Loucy (cell line): ENCODE measurements at regions not wholly inside any gene's neighbourhood (a gene's known extent, or its start where the extent isn't known, plus 50 kb on each side); places are given as distances from the start of the nearest gene placed in this dataset.

Source experiments
- H2AFZ ChIP-seq: fragments of 200-600 bp; sonication (generic); 2 replicates; pipeline ENCODE4 v1.6.0; 2016; ENCODE audit warnings: antibody characterized with exemption, mild to moderate bottlenecking, low read length, moderate library complexity
- H3F3A ChIP-seq: fragments of 200-600 bp; 2 replicates; pipeline ENCODE4 v1.6.0; 2016; ENCODE audit warnings: antibody characterized with exemption, low read depth, mild to moderate bottlenecking
- H3K27me3 ChIP-seq: fragments of 200-600 bp; sonication (generic); 2 replicates; pipeline ENCODE4 v1.6.1; 2014; ENCODE audit warnings: low read length, mild to moderate bottlenecking; ENCODE audit not compliant: insufficient read depth, poor library complexity, severe bottlenecking
- H3K36me3 ChIP-seq: fragments of 200-600 bp; sonication (generic); 2 replicates; pipeline ENCODE4 v1.6.1; 2016; ENCODE audit warnings: low read length; ENCODE audit not compliant: insufficient read depth
- H3K4me1 ChIP-seq: fragments of 200-600 bp; sonication (generic); 2 replicates; pipeline ENCODE4 v1.5.1; 2014; ENCODE audit warnings: low read length, mild to moderate bottlenecking; ENCODE audit not compliant: insufficient read depth, poor library complexity, severe bottlenecking
- H3K4me2 ChIP-seq: fragments of 200-600 bp; sonication (generic); 2 replicates; pipeline ENCODE4 v1.6.0; 2014; ENCODE audit warnings: antibody characterized with exemption, low read length, low read depth, mild to moderate bottlenecking; ENCODE audit not compliant: poor library complexity, severe bottlenecking
- H3K4me3 ChIP-seq: fragments of 200-600 bp; sonication (generic); 2 replicates; pipeline ENCODE4 v1.5.1; 2014; ENCODE audit warnings: low read length, mild to moderate bottlenecking, mixed read lengths; ENCODE audit not compliant: poor library complexity, severe bottlenecking
- H3K79me2 ChIP-seq: fragments of 200-600 bp; sonication (generic); 2 replicates; pipeline ENCODE4 v1.6.1; 2014; ENCODE audit warnings: low read length; ENCODE audit not compliant: insufficient read depth
- H3K9ac ChIP-seq: fragments of 200-600 bp; sonication (generic); 2 replicates; pipeline ENCODE4 v1.6.0; 2014; ENCODE audit warnings: mild to moderate bottlenecking, low read depth, low read length, moderate library complexity; ENCODE audit not compliant: poor library complexity, severe bottlenecking
- H3K9me2 ChIP-seq: fragments of 200-600 bp; sonication (generic); replicated peaks from 2 replicates; pipeline ENCODE4 v1.6.1; 2016; ENCODE audit warnings: low read depth, low read length, mixed read lengths
- H3K9me3 ChIP-seq: fragments of 200-600 bp; sonication (generic); 2 replicates; pipeline ENCODE4 v1.6.1; 2014; ENCODE audit warnings: mild to moderate bottlenecking, antibody characterized with exemption, low read length, low read depth; ENCODE audit not compliant: insufficient read depth
- H4K20me1 ChIP-seq: fragments of 200-600 bp; sonication (generic); 2 replicates; pipeline ENCODE4 v1.6.0; 2014; ENCODE audit warnings: antibody characterized with exemption, low read length, mild to moderate bottlenecking; ENCODE audit not compliant: insufficient read depth, poor library complexity, severe bottlenecking
- EZH2phosphoT487 ChIP-seq: fragments of 200-600 bp; IDR thresholded peaks from 2 replicates; pipeline ENCODE4 v1.6.1; 2018; ENCODE audit warnings: antibody characterized with exemption, mild to moderate bottlenecking, moderate library complexity, borderline replicate concordance
- TF ChIP-seq, protein P1 (sequence below): fragments of 200-600 bp; sonication (generic); conservative IDR thresholded peaks from 2 replicates; pipeline ENCODE4 v1.5.1; 2014; ENCODE audit warnings: mild to moderate bottlenecking, antibody characterized with exemption, low read length

DNA sequence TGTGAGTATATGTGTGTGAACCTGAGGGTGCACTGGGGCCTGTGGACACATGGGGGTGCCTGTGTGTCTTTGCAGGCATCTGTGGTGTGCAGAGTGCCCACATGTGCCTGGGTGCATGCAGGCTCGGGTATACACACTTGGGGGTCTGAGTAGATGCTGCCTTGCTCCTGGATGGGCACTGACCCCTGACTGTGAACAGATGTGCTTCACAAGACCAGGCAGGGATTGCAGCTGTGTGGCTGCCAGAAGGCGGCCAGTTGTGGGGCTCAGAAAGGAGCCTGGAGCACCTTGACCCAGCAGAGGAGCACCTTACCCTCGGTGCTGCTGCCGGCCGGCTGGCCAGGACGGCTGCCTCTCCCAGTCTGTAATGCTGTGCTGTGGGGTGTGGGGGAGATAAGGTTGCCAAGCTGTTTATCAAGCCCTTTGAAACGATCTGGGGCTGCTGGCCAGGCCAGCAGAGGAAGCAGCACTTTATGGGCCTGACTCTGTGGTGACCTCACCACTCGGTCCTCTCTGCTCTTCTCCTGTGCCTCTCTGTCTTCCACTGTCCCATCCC, 55.5 kb upstream of the MRPS22 start:
- H3K27me3 ChIP-seq, result no peaks in the 10 kb centered on the region
- H3K4me2 ChIP-seq, result no peak overlapping the region
- no peak overlapping the region for H2AFZ ChIP-seq
- no peaks in the 10 kb centered on the region for H3K79me2 ChIP-seq
- no peak overlapping the region for H3K9ac ChIP-seq
- no peaks in the 10 kb centered on the region for H4K20me1 ChIP-seq
- no peaks in the 10 kb centered on the region for H3K36me3 ChIP-seq
- no peaks in the 10 kb centered on the region for H3K4me1 ChIP-seq
- no peaks in the 10 kb centered on the region for H3K9me3 ChIP-seq
- no peak for TF ChIP-seq EZH2phosphoT487
- TF ChIP-seq, protein P1, sequence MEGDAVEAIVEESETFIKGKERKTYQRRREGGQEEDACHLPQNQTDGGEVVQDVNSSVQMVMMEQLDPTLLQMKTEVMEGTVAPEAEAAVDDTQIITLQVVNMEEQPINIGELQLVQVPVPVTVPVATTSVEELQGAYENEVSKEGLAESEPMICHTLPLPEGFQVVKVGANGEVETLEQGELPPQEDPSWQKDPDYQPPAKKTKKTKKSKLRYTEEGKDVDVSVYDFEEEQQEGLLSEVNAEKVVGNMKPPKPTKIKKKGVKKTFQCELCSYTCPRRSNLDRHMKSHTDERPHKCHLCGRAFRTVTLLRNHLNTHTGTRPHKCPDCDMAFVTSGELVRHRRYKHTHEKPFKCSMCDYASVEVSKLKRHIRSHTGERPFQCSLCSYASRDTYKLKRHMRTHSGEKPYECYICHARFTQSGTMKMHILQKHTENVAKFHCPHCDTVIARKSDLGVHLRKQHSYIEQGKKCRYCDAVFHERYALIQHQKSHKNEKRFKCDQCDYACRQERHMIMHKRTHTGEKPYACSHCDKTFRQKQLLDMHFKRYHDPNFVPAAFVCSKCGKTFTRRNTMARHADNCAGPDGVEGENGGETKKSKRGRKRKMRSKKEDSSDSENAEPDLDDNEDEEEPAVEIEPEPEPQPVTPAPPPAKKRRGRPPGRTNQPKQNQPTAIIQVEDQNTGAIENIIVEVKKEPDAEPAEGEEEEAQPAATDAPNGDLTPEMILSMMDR, result peak; percentile 36; the same call in 1 of the 2 replicates
- no peaks in the 10 kb centered on the region for H3F3A ChIP-seq
- H3K4me3 ChIP-seq, result no peak overlapping the region
- no peaks in the 10 kb centered on the region for H3K9me2 ChIP-seq

DNA sequence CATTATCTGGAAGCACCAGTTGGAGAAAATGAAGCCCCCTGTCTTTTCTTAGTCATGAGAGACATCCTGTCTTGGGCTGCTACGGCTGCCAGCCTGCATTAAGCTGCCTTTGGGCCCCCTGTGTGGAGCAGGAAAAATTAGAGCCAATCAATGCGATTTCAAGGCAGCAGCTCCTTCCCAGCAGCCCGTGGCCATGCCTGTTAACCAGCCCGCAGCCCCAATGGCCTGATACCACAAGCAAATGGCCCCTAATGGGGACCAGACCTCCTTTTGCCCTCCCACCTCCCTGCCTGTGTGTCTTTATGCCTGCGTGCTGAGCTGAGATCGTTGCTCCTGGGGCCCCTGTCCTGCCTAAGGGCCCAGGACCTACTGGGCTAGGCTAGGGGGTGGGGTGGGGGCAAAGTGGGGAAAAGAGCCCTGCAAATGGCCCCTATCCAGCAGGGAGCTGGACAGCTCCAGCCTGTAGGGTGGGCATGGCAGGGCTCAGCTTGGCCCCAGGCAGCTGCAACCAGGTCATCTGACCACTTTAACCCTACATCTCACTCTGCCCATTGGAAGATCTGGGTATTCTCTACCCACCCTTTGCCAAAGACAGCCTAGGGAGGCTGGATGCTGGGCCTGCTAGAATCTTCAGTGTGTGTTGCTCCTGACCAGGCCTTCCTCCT, 53.8 kb upstream of the MRPS22 start:
- TF ChIP-seq EZH2phosphoT487, result no peak
- TF ChIP-seq, protein P1, result no peak
- Histone ChIP-seq H3K4me3 (no peak overlapping the region), H3F3A (no peaks in the 10 kb centered on the region), H3K27me3 (no peaks in the 10 kb centered on the region), H4K20me1 (no peaks in the 10 kb centered on the region), H3K9me3 (no peaks in the 10 kb centered on the region), H3K36me3 (no peaks in the 10 kb centered on the region), H3K9me2 (no peaks in the 10 kb centered on the region), H3K4me1 (no peaks in the 10 kb centered on the region), H3K9ac (no peak overlapping the region), H3K4me2 (no peak overlapping the region), H3K79me2 (no peaks in the 10 kb centered on the region), H2AFZ (no peak overlapping the region)

DNA sequence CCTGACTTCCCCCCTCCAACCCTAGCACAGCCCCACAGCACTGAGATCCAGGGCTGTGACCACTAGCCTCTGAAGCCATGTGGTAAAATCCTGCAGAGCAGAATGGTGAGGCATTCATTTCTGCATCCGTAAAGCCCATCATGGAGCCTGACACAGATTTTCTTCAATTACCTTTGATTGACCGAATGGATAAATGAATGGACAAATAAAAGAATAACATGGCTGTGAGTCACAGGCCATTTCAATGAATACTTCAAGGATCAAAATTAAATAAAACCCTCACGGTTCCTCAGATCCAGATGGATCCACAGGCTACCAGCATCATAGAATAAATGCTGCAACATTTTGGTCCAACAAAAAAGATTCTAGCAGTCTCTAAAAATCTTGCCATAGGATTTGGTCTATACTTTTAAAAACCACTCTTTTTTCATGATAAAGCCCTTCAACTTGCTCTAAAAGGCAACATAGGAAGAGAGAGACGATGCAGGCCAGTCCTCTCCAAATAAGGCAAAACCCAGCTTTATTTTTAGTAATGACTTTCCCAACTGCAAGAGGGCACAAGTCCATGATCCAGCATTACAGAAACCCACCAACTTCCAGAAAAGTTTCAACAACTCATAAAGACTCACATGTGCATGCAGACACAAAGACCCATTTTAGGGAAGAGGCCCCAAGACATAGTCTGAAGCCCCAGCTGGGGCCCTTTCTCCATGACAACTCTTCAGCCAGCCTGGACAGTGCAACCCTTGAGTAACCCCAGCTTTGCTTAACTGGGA, 52.4 kb upstream of the MRPS22 start:
- Histone ChIP-seq H3K36me3 (no peaks in the 10 kb centered on the region), H3K9me2 (no peaks in the 10 kb centered on the region), H2AFZ (no peak overlapping the region), H4K20me1 (no peaks in the 10 kb centered on the region), H3K9me3 (no peaks in the 10 kb centered on the region), H3K4me1 (no peaks in the 10 kb centered on the region), H3K4me3 (no peak overlapping the region), H3K27me3 (no peaks in the 10 kb centered on the region), H3K9ac (no peak overlapping the region), H3F3A (no peaks in the 10 kb centered on the region), H3K79me2 (no peaks in the 10 kb centered on the region), H3K4me2 (no peak overlapping the region)
- TF ChIP-seq, protein P1, result no peak
- no peak for TF ChIP-seq EZH2phosphoT487
